IPS DF 6.9 (cell line): ENCODE measurements at regions not wholly inside any gene's neighbourhood (a gene's known extent, or its start where the extent isn't known, plus 50 kb on each side); places are given as distances from the start of the nearest gene placed in this dataset.

ENCODE experiments used
- DNase-seq: peaks from one replicate; pipeline ENCODE4 v3.0.0-alpha.2; 2013; ENCODE audit warnings: low read depth, low spot score
- H3K27ac ChIP-seq: one replicate; pipeline ENCODE4 v1.5.1; 2013; ENCODE audit warnings: low read length, control low read depth
- H3K27me3 ChIP-seq: 2 replicates; pipeline ENCODE4 v1.6.1; 2013; ENCODE audit warnings: mild to moderate bottlenecking, low read length; ENCODE audit not compliant: control insufficient read depth, insufficient read depth
- H3K36me3 ChIP-seq: 2 replicates; pipeline ENCODE4 v1.6.1; 2013; ENCODE audit warnings: low read length; ENCODE audit not compliant: control insufficient read depth, insufficient read depth
- H3K4me1 ChIP-seq: 2 replicates; pipeline ENCODE4 v1.6.1; 2013; ENCODE audit warnings: low read length; ENCODE audit not compliant: control insufficient read depth, insufficient read depth
- H3K4me3 ChIP-seq: 2 replicates; pipeline ENCODE4 v1.5.1; 2013; ENCODE audit warnings: mild to moderate bottlenecking, low read length
- H3K9me3 ChIP-seq: 2 replicates; pipeline ENCODE4 v1.6.1; 2013; ENCODE audit warnings: low read length, inconsistent platforms; ENCODE audit not compliant: control insufficient read depth, insufficient read depth
- WGBS: extraction: QIAGEN DNeasy Blood & Tissue Kit; methylation state at CpG from one replicate; pipeline ENCODE4 v1.1.7; 2013; ENCODE audit warnings: mixed read lengths, missing lambda C conversion rate; ENCODE audit not compliant: insufficient read length, insufficient coverage; 5-methylcytosine and 5-hydroxymethylcytosine counted together

DNA sequence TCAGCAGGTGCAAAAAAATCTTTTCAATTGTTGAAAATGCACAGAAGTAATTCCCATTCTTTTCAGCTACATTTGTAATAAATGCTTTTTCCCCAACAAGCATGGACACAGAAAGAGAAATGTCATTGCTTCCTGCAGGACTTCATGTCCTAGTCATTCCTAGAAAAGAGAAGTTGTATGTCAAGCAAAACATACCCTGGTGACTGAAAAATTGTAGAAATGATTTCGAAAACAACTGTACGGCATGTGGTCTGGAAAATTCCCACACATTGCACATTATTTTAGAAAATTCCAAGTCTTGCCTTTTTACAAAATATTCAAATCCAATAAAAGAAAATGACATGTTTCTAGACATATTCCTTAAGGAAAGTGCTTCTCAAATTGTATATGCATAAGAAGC, 50.4 kb upstream of the ALCAM start:
- Histone ChIP-seq H3K4me1 (no peaks in the 10 kb centered on the region), H3K9me3 (no peaks in the 10 kb centered on the region), H3K27me3 (no peaks in the 10 kb centered on the region), H3K27ac (no peak overlapping the region), H3K36me3 (no peaks in the 10 kb centered on the region), H3K4me3 (no peak overlapping the region)
- no CpG with 5 or more reads among the region's 2 CpGs for WGBS
- DNase-seq, result no peak
